Activated CD8-positive, alpha-beta memory T cell treated with anti-CD3 and anti-CD28 coated beads, Interleukin-2, amount 50 U/mL, for 1 hour (primary cell): ENCODE measurements at regions not wholly inside any gene's neighbourhood (a gene's known extent, or its start where the extent isn't known, plus 50 kb on each side); places are given as distances from the start of the nearest gene placed in this dataset.

Experiments
- DNase-seq: peaks from one replicate; pipeline ENCODE4 v3.0.0-alpha.2; 2020; ENCODE audit errors: extremely low read depth

- no peak for DNase-seq
These were observed 75.1 kb downstream of the LINGO1 start for GRCh38 chr15:77557564-77557963.

DNA sequence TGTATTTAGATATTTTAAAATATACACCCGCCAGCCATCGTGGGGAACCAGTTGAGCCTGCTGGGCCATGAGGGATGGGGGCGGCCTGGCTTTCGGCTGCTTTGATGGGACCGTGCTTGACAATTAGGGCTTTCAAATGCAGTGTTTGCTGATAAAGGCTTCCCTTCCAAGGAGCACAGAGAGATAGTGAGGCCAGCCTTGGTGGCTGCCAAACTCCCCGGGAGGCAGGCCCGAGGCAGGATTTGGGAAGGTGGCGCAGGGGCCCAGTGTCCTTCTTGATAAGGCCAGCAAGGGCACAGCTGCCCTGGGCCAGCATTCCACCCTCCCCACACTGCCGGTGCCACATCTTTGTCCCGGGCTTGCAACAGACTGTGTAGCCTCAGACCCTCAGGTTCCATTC, 75.6 kb downstream of the LINGO1 start:
- DNase-seq = no peak

DNA sequence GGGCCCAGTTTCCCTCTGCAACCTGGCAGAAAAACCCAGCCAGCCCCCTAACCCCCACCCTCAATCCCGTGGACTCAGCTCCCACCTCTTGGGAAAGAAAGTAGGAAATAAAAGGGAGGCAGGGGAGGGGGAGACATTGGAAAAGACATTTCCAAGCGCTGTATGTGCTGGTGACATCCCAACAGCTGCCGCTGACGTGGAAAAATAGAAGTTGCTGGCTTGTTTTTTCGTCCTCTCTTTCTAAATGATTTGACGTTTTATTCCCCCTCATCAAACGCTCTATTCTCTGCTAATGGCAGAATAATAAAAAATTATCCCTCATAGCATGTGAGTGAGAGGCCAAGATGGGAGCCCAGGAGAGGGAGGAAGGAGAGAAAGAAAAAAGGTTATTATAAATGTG, 76.1 kb downstream of the LINGO1 start:
- DNase-seq = no peak

DNA sequence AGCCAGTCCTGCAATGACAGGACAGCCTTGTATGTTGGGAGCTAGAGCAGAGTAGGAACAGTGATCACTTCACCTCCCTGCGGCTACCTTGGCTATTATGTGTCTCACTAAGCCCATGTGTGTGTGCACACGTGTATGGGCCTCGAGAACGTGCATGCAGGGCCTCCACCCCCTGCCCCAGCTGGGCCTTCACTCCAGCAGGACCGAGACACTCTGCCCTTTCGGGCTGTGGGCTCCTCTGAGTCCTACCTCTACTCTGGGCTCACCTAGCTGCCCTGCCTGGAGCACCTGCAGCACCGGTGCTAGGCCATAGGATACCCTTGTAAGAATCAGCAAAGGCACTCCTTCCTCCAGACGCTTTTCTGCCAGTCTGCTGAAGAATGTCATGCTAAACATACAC, 77.5 kb downstream of the LINGO1 start:
- no peak for DNase-seq

DNA sequence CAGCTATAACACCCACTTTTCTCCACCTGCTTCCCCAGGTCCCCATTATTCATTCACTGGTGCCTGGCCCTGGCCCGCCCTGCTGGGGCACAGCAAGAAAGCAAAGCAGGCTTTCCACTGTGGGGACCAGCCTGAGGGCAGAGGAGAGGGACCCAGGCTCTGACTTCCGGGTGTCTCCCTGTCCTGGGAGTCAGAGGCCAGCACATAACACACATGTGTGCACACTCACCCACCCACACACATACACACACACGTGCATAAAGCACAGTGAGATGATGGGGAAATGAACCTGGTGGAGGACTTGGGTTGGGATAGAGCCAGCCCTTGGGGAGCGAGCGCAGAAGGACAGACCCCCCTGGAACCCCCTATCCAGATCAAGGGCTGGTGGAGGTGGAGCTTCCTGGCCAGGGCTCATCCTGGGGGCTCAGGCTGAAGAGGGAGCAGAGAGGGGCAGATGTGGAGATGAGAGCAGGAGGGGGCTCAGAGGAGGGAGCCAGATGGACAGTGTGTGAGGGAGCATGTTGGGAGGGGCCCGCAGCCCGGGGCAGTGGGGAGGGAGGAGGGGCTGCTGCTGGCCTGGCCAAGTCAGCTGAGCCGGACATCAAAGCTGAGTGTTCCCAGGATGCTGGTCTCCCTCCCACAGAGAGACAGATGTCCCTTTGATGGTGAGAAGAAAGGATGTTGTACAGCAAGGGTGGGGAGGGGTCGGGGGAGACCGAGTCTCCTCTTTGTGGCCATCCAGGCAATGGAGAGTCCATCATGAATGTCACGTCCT, 78.2 kb downstream of the LINGO1 start:
- DNase-seq = no peak

DNA sequence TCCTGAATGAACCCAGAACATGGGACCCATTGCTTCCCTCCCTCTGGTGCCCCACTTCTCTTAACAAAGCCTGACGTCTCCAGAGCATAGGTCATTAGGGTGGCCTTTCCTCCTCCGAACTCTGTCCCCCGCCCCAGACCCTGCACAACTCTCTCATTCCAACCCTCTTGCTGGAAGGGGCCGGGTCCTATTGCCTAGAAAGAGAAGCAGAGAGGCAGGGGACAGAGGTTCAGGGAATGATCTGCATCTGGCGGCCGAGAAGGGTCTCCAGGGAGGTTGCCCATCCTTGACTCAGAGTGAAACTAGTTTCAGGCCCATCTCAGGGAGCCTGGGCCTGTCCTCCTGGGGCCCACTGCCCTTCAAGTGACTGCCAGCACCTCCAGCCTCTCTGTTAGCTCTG, 79.0 kb downstream of the LINGO1 start:
- DNase-seq = no peak

GRCh38 chr15:77553257-77553656, 79.5 kb downstream of the LINGO1 start:
- no peak for DNase-seq

DNA sequence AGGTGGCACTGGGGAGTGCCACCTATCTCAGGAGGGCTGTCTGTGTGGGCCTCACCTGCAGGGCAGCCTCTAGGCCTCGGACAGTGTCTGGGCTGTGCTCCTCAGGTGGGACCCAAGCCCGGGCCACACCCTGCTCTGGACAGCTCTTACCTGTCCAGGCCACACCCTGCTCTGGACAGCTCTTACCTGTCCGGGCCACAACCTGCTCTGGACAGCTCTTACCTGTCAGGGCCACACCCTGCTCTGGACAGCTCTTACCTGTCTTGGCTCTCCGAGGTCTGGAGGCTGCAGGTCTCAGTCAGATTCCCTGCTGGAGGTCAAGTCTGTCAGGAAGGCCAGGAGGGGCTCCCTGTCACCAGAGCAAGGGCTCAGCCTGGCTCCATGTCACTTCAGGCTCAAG, 80.6 kb downstream of the LINGO1 start:
- DNase-seq = no peak

DNA sequence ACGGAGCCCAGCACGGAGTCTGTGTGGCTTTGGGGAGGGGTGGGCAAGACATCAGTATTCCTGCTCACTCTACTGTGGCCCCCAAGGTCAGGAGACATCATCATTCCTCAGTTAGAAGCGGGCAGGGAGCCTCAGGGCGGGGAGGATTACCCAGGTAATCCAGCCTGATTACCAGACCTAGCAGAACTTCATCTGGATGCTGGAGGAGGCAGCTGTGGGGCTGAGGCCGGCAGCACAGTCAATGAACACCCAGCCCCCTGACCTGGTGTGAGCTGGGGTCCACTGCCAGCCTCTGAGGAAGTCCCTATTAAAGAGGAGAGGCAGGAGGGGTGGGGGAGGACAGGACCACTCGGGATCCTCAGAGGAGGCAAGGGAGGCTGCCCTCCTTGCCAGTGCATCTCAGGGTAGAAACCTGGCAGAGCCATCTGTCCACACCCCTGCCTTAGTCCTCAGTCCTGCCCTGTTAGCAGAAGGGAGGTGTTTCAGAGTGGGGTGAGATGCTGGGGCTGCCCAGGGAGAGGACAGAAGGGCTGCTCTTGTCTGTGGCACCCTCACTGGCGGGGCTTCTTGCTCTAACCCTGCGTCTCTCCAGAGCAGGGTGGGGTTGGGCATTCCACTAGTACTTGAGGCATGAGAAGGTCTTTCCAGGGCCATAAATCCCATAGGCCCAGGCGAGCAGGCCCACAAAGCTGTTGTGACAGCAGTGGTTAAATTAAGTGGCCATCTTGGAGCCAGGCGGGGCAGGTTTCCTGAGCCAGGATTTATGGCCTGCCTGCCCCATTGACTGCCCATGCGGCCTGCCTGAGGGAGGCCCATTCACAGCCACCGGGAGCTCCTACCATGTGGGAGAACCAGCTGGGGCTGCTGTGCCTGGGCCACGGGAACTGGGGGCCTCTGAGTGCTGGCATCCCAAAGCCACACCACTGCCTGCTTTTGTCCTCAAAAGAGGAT, 82.1 kb downstream of the LINGO1 start:
- no peak for DNase-seq

- DNase-seq = no peak
These were observed 83.0 kb downstream of the LINGO1 start for GRCh38 chr15:77549576-77550288.

DNA sequence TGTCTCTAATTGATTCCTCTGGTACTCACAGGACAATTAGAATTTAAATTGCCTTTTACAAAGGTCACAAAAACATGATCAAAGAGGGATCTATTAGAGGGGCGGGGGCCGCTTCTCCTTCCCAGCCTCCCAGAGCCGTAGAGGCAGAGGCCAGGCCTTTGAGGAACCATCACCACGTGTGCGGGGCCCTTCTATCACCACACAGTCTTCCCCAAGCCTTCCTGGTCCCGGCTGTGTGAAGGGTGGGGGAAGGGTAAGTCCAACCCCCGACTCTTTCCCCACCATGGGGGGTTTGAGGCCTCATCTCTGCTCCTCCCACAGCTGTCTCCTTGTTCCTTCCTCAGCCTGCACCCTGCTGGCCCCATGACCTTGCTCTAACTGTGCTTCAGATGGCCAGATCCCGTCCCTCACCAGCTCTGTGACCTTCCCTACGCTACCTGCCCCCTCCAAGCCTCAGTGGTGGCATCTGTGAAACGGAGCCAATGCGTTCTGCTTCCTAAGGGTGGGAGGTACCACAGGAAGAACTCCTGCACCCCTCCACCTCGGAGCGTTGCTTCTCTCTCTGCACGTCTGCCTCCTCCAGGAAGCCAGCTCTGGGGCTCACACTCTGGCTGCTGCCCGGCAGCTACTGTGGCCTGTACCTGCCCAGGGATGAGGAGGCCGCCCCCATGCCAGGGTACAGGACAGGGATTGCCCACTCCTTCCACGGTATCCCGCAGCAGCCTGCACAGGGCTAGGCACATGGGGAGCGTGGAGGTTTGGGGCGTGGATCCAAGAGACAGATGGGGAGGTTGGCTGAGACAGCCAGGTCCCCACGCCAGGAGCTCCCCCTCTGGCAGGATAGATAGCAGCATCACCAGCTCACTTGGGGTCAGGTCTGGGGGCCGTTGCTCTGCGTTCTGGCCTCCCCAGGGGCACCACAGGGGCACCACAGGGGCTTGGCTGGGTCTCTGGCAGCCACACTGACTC, 83.8 kb downstream of the LINGO1 start:
- no peak for DNase-seq

DNA sequence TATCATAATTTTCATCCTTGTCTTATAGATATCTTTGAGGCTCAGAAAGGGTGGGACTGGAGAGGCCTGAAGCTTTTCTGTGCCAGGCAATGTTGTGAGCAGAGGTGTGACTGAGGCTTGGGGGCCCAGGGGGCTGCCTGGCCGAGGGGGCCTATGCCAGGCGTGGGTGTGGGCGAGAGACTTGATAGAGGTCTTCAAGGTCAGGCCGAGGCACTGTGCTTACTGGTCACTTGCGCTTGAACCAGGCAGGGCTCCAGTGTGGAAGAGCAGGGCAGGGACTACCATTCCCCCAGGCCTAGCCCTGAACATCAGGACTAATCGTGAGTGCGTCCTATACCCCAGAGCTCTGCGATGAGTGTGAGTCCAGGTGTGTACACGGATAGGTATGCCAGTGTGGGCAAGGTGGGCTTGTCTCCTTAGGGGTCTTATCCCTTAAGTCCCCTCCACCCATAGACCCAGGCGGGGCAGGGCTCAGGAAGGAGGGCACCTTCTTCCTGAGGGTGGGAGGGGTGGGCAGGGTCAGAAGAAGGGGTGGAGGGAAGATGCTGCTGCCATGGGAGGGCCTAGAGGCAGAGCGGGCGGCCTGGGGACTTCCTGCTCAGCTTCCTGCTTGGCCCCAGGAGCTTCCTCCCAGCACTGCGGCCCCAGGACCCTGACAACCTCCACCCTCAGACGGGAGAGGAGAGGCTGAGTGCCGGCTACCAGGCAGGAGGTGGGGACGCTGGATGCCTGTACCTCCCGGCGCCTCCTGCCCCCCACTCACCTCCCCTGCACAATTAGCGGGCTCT, 84.7 kb downstream of the LINGO1 start:
- DNase-seq = no peak

DNA sequence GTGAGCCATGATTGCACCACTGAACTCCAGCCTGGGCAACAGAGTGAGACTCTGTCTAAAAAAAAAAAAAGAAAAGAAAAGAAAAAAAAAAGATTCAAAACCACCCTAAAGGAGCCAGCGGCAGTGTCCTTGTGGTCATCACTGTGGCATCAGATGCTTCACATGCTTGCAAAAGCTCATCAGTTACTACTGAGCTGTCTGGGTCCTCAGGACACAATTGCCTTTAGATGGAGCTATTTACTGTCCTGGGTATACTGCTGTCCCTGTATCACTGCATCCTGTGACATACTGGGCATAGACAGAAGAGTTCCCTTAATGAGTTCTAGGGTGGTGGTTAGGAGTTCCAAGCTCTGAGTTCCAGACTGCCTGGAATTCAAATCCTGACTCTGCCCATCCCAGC, 85.8 kb downstream of the LINGO1 start:
- DNase-seq = no peak

GRCh38 chr15:77546050-77546501, 86.6 kb downstream of the LINGO1 start:
- DNase-seq = no peak

- DNase-seq = no peak
These were observed 87.7 kb downstream of the LINGO1 start for GRCh38 chr15:77545058-77545457.

- DNase-seq = no peak
These were observed 88.5 kb downstream of the LINGO1 start for GRCh38 chr15:77544162-77544561.

DNA sequence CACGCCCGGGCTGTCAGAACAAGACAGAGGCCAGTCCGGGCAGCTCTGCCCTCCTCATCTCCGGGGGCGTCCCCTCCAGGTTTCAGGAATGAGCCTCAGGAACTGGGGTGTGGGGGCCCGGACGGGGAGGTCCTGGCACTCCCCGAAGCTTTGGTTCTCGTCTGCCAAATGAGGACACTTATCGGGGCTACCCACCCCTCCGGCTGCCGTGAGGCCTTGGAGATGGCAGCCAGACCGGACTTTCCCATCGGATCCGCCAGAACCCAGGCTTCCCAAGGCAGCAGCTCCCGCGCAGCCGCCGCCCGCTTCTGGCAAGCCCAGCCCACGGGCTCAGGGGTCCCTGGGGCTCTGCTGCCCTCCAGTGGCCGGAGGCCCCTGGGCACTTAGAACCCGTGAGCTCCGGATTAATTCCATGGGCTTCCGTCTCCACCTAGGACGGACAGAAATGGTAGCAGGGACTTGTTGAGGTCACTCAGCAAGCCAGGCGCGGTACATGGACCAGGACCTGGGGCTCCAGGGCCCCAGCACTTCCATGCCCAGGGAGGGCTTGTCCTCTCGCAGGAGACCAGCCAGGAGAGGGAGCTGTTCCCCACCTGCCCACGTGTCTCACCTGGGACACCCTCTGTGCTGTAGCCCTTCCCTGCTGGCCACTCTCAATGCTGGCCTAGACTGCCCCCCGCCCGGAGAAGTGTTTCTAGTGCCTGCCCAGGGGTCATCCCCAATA, 89.4 kb downstream of the LINGO1 start:
- peak; percentile 27 for DNase-seq

DNA sequence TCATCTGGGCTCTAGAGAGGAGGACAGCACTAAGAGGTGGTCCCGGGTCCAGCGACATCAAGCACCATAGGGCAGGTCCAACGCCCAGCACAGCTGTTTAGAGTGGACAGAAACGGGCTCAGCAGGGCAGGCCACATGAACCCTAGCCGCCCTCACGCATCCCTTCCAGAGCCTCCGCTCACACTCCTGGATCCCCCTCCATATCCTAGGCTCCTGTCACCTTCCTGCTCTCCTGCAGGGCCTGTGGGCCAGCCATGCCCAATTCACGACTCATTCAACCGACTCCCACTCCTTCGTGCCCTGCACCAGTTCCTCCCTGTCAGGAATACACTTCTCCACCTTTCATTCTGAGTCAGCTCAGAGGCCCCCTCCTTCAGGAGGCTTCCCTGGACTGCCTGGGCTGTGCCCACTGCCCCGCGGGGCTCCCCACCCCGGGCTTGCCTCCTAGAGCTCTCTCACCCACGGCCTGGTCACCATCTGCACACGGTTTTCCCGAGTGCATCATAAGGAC, 90.2 kb downstream of the LINGO1 start:
- DNase-seq = no peak

DNA sequence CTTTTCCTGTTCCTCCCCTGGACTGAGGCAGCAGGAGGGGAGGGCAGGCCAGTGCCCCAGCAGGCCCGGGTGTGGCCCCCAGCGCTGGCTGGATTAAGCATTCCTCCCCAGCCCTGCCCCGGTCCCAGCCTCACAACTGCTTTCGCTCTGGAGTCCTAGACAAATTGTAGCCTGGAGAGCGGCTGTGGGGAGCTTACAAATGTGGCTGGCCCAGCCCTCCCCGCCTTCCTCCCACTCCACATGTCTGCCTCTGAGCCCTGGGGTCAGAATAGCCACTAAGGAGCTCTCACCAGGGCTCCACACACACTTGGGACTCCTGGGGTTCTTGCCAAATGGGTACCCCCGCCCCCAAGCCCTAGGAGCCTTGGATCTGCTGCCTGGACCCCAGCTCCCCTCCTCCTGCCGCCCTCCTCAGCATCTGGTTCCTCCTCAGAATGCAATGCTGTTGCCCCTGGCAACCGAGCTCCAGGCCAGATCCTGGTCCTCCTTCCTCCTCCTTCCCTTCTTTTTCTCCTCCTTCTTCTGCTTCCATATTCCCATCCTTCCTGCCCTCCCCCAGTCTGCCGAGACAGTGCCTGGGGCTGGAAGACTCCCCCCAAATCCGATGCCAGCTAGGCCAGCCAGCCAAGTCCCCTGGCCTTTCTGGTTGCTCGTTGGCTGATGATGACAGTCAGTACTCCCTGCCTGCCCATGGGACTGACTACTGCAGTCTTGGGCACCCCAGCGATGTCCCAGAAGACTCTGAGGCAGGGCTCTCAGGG, 91.1 kb downstream of the LINGO1 start:
- DNase-seq = no peak
